MV-4-11 (cell line): ENCODE measurements at regions not wholly inside any gene's neighbourhood (a gene's known extent, or its start where the extent isn't known, plus 50 kb on each side); places are given as distances from the start of the nearest gene placed in this dataset.
"Not testable (repeated sequence)": the region's sequence is repeated elsewhere in the genome, so short reads cannot be mapped to it uniquely, and the experiment has no call there.

ENCODE experiments used
- DNase-seq: peaks from one replicate; lab custom pipeline; 2025; lab: John Stamatoyannopoulos, UW

- peak; percentile 10 for DNase-seq
Measured at GRCh38 chr13:42478531-42479156, 95.3 kb upstream of the TNFSF11 start.

DNA sequence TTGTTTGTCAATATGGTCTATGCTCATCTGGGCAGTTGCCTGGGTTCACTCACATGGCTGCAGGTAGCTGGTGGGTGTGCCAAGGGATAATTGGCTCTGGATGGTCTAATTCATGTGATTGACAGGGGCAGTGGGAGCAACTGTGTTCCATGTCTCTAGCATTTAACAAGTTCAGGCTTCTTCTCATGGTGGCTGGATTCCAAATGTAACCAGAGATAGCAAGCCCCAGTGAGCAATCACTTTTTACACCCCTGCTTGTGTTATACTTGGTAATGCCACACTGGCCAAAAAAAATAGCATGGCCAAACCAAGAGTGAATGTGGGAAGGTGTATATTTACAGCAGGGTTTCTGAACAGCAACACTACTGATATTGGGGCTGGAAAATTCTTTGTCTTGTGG, 89.6 kb upstream of the TNFSF11 start:
- no peak for DNase-seq

- DNase-seq, result no peak
Measured at GRCh38 chr13:42485272-42485671, 88.7 kb upstream of the TNFSF11 start.

- peak; percentile 97 for DNase-seq
Measured at GRCh38 chr13:42486711-42487198, 87.2 kb upstream of the TNFSF11 start.

GRCh38 chr13:42487221-42487620, 86.7 kb upstream of the TNFSF11 start:
- no peak for DNase-seq

DNA sequence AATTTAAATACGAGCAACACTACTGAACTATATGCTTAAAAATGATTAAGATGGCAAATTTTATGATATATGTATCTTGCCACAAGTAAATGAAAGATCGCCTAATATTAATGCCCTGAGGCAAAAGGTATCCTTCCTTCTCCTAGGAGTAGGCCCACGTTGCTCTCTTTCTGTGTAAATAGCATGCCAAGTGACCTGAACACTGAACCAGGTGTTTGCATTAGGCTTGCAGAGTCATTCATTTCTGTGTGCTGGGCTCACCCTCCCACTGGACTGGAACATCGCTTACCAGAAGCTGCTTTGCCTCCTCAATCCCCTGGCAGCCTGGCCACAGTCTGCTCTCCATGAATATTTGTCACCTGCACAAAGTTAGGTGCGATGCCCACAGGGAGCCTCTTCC, 83.3 kb upstream of the TNFSF11 start:
- no peak for DNase-seq

- no peak for DNase-seq
Measured at GRCh38 chr13:42492372-42492920, 81.5 kb upstream of the TNFSF11 start.

- no peak for DNase-seq
Measured at GRCh38 chr13:42494157-42494556, 79.8 kb upstream of the TNFSF11 start.

GRCh38 chr13:42495255-42495654, 78.7 kb upstream of the TNFSF11 start:
- DNase-seq, result peak; percentile 10

- no peak for DNase-seq
Measured at GRCh38 chr13:42495751-42496150, 78.2 kb upstream of the TNFSF11 start.

DNA sequence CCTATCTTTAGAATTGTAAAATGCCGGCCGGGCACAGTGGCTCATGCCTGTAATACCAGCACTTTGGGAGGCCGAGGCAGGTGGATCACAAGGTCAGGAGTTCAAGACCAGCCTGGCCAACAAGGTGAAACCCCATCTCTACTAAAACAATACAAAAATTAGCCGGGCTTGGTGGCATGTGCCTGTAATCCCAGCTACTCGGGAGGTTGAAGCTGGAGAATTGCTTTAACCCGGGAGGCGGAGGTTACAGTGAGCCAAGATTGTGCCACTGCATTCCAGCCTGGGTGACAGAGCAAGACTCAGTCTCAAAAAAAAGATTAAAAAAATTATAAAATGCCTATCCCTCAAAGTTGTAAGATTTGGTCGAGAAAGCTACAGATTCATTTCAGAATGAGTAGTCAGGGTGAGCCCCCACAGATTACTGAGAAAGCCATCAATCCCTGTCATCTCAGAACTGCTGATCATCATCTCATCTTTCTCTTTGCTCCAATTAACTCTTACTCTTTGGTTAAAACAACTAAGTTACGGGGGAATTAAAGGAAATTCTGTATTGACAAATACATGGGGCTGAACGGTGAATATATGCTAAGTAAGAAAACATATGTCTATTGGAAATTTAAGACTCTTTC, 76.9 kb upstream of the TNFSF11 start:
- not testable (repeated sequence) for DNase-seq

DNA sequence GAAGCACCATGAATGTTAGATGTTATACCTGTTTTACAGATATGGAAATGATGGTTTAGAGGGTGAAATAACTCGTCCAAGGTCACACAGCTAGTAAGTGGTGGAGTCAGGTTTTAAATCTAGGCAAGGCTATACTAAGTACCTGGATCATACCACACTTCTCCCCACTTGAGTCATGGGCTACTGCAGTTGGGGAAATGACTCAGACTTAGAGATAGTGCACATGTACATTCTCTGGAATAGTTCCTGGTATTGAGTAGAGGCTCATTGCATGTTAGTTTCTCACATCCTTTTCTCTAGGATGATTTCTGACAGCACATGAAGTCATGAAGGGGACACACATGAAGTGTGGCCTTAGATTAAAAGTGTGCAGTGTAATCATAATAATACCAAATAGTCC, 76.2 kb upstream of the TNFSF11 start:
- DNase-seq, result peak; percentile 82

DNA sequence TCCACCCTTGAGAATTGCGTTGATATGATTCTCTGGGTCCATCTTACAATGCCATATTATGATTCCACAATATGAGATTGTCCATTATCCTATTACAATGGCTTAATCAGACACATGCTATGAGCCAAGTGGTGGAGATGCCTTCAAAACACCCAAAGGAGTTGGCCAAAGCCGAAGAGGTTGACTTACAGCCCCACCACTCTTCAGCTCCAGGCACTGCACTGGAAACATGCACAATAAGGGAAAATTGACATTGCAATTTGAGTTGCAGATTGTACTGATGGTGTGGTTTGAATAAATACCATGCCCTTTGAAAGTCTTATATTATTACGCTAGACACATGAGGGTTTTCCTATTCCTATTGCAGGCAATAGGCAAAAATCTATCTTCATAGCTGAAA, 75.4 kb upstream of the TNFSF11 start:
- DNase-seq, result no peak
